Adrenal gland (tissue), 5 donors: ENCODE measurements at regions not wholly inside any gene's neighbourhood (a gene's known extent, or its start where the extent isn't known, plus 50 kb on each side); places are given as distances from the start of the nearest gene placed in this dataset.

Source experiments
- CTCF ChIP-seq, 6 experiments: fragments of 450-650 bp in 4 of 6; fragments of 200-600 bp in 2 of 6; sonication (generic) in 1 of 6; IDR thresholded peaks; 1 replicate in 5 of 6; 2 replicates in 1 of 6; pipeline versions ENCODE4 v1.5.1 to v1.8.0; 2016 to 2021; ENCODE audit warnings: antibody characterized with exemption in 6 of 6, mild to moderate bottlenecking in 2 of 6, moderate library complexity in 1 of 6
- POLR2A ChIP-seq, 2 donors: fragments of 450-650 bp; IDR thresholded peaks; one replicate each; pipeline ENCODE4 v1.6.1; 2017; ENCODE audit warnings: antibody characterized with exemption in 2 of 2, mild to moderate bottlenecking in 2 of 2, moderate library complexity in 1 of 2
- donor health status: DM: no; HTN: no; CAD: no.

- no peak for TF ChIP-seq CTCF (IDR thresholded peaks at IDR 0.05)
- TF ChIP-seq POLR2A (IDR thresholded peaks at IDR 0.05): no peak
These were observed 146.6 kb downstream of the GAS1 start for GRCh38 chr9:86800681-86801080.
